Calu3 (cell line): ENCODE measurements at regions not wholly inside any gene's neighbourhood (a gene's known extent, or its start where the extent isn't known, plus 50 kb on each side); places are given as distances from the start of the nearest gene placed in this dataset.

Experiments
- BruUV-seq: library from RNA; stranded (reverse); fragments of 400-500 nt; replicated peaks from 2 replicates; lab custom pipeline; 2021; lab: Mats Ljungman, UMichigan
- CTCF ChIA-PET: fragments of 300-600 bp; sonication (Branson Sonifier 250); formaldehyde crosslinking; loops from one replicate; lab custom pipeline; 2022; ENCODE audit warnings: antibody characterized with exemption; lab: Charles Lee
- DNase-seq: peaks from one replicate; pipeline ENCODE4 v3.0.0; 2022
- H3K27ac Mint-ChIP-seq: one replicate; pipeline ENCODE4 v1.8.0; 2022; ENCODE audit warnings: mixed read lengths; ENCODE audit not compliant: unreplicated experiment
- H3K27me3 Mint-ChIP-seq: one replicate; pipeline ENCODE4 v1.8.0; 2022; ENCODE audit warnings: mixed read lengths; ENCODE audit not compliant: unreplicated experiment
- H3K36me3 Mint-ChIP-seq: one replicate; pipeline ENCODE4 v1.8.0; 2022; ENCODE audit warnings: mild to moderate bottlenecking, moderate library complexity, mixed read lengths; ENCODE audit not compliant: insufficient read depth, unreplicated experiment
- H3K4me1 Mint-ChIP-seq: one replicate; pipeline ENCODE4 v1.8.0; 2022; ENCODE audit warnings: mild to moderate bottlenecking, low read depth, mixed read lengths; ENCODE audit not compliant: unreplicated experiment
- H3K4me3 Mint-ChIP-seq: one replicate; pipeline ENCODE4 v1.8.0; 2022; ENCODE audit warnings: mild to moderate bottlenecking, low read depth, moderate library complexity, mixed read lengths; ENCODE audit not compliant: unreplicated experiment
- H3K9me3 Mint-ChIP-seq: one replicate; pipeline ENCODE4 v1.8.0; 2022; ENCODE audit warnings: low read depth, mixed read lengths; ENCODE audit not compliant: unreplicated experiment
- intact Hi-C: fragments of 100-400 bp; cut with micrococcal nuclease; formaldehyde crosslinking; loops from one replicate; pipeline ENCODE4 v1.10.0; 2022; ENCODE audit not compliant: unreplicated experiment
- TF ChIP-seq, protein P1 (sequence below): fragments of 200-600 bp; IDR thresholded peaks from one replicate; pipeline ENCODE4 v1.8.0; 2022; ENCODE audit warnings: antibody characterized with exemption; ENCODE audit not compliant: unreplicated experiment

DNA sequence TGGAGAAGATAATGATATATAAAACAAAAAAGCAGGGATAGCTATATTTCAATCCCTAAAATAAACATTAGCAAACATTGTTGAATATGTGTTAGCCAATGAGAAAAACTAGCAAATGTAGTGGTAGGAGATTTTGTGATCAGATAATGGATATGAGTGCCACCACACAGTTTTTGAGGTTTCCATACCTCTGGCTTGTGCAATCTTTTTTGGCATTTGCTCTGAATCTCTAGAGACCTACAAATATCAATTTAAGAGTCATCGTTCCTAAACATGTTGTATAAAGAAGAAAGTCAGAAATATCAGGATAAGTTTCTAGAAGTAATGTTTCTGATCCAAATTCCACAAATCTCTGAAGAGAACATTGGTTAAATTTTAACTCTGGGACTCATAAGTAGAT is 308.7 kb downstream of the PDGFC start:
- Mint-ChIP-seq H3K4me3 (no peak overlapping the region), H3K4me1 (peaks cover 8% of the 10 kb centered on the region), H3K36me3 (no peaks in the 10 kb centered on the region), H3K27me3 (no peaks in the 10 kb centered on the region), H3K9me3 (no peaks in the 10 kb centered on the region), H3K27ac (no peak overlapping the region)
- DNase-seq: no peak
- TF ChIP-seq, protein P1, sequence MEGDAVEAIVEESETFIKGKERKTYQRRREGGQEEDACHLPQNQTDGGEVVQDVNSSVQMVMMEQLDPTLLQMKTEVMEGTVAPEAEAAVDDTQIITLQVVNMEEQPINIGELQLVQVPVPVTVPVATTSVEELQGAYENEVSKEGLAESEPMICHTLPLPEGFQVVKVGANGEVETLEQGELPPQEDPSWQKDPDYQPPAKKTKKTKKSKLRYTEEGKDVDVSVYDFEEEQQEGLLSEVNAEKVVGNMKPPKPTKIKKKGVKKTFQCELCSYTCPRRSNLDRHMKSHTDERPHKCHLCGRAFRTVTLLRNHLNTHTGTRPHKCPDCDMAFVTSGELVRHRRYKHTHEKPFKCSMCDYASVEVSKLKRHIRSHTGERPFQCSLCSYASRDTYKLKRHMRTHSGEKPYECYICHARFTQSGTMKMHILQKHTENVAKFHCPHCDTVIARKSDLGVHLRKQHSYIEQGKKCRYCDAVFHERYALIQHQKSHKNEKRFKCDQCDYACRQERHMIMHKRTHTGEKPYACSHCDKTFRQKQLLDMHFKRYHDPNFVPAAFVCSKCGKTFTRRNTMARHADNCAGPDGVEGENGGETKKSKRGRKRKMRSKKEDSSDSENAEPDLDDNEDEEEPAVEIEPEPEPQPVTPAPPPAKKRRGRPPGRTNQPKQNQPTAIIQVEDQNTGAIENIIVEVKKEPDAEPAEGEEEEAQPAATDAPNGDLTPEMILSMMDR: no peak
- CTCF ChIA-PET: no interaction called here
- intact Hi-C loops: no loop called here
- no TSS peak for BruUV-seq

DNA sequence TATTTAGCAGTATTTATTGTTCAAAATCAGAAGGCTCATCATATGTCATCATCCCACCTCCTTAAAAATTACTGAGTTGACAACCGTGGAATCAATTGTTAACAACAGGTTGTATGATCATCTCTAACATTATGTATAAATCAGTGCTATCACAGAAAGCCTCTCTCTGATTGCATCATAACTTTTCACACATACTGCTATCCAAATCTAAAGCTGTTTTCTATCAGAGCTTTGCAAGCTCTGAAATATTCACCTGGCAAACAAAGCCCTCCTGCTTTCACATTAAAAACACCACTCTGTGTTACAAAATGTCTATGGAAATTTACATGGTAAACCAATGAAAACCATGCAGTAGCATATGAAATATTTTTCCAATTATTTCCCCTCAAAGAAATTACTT is 310.0 kb downstream of the PDGFC start:
- Mint-ChIP-seq H3K27ac (no peak overlapping the region), H3K27me3 (no peaks in the 10 kb centered on the region), H3K4me1 (peaks cover 8% of the 10 kb centered on the region), H3K4me3 (no peak overlapping the region), H3K9me3 (no peaks in the 10 kb centered on the region), H3K36me3 (no peaks in the 10 kb centered on the region)
- CTCF ChIA-PET: no interaction called here
- intact Hi-C loops: no loop called here
- TF ChIP-seq, protein P1: no peak
- no TSS peak for BruUV-seq
- no peak for DNase-seq

DNA sequence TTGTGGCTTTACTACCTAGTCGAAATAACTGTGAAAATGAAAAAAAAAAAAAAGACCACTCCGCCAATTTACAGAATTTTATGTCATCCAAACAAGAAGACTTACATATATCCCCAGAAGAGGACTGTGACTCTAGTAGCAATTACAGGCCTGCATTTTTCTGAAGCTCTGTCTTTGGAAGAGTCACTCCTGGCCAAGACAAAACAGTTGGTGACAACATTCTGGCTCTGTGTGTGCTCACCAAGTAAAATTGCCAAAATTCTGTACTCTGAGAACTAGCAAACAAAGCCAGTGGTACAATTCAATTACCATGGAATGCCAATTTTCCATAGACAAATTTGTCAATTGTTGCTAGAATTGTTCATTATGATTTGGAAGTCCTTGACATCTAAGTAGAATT is 311.1 kb downstream of the PDGFC start:
- no peak for DNase-seq
- H3K27ac Mint-ChIP-seq: no peak overlapping the region
- no peak overlapping the region for H3K4me3 Mint-ChIP-seq
- TF ChIP-seq, protein P1: no peak
- H3K27me3 Mint-ChIP-seq: no peaks in the 10 kb centered on the region
- intact Hi-C loops: no loop called here
- CTCF ChIA-PET: interaction anchor here (0.7 kb wide), 2 partner anchors 11 to 190 kb away, joined by 3 to 6 read pairs; no protein-coding TSS in a partner anchor
- BruUV-seq: no TSS peak
- no peaks in the 10 kb centered on the region for H3K36me3 Mint-ChIP-seq
- peaks cover 8% of the 10 kb centered on the region for H3K4me1 Mint-ChIP-seq
- H3K9me3 Mint-ChIP-seq: no peaks in the 10 kb centered on the region

DNA sequence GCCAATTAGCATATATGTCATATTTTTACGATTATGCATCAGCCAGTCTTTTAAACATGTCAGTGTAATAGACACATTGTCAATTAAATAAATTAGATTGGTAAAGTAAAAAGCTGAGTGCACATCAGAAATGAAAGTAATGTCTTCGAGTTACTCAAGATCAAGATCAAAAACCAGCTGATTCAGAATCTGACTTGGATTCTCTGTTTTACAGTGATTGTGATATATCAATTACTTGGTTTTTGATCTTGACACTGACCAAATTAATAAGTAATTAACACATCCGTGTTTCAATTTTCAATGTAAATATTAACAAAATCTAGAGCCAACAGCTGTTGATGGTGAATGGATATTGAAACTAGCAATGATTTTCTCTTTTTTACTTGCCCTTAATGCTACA is 311.6 kb downstream of the PDGFC start:
- intact Hi-C loops: no loop called here
- BruUV-seq: no TSS peak
- Mint-ChIP-seq H3K27me3 (no peaks in the 10 kb centered on the region), H3K36me3 (no peaks in the 10 kb centered on the region), H3K4me1 (peaks cover 8% of the 10 kb centered on the region), H3K9me3 (no peaks in the 10 kb centered on the region), H3K4me3 (no peak overlapping the region), H3K27ac (no peak overlapping the region)
- TF ChIP-seq, protein P1: no peak
- CTCF ChIA-PET: interaction anchor here (0.5 to 0.7 kb wide), 2 partner anchors 11 to 1606 kb away, joined by 3 to 6 read pairs; no protein-coding TSS in a partner anchor
- DNase-seq: no peak
